HG03159 (cell line): ENCODE measurements at regions not wholly inside any gene's neighbourhood (a gene's known extent, or its start where the extent isn't known, plus 50 kb on each side); places are given as distances from the start of the nearest gene placed in this dataset.
"Not testable (repeated sequence)": the region's sequence is repeated elsewhere in the genome, so short reads cannot be mapped to it uniquely, and the experiment has no call there.

Experiments used
- ATAC-seq: cut with Tn5 transposase; IDR thresholded peaks from one replicate; pipeline ENCODE4 v1.9.1; 2021; ENCODE audit warnings: mild to moderate bottlenecking, moderate library complexity; ENCODE audit not compliant: unreplicated experiment

- ATAC-seq: no peak
Measured at GRCh38 chr19:28578786-28579505, 634.0 kb downstream of the UQCRFS1 start.

- ATAC-seq: no peak
Measured at GRCh38 chr19:28578208-28578607, 634.7 kb downstream of the UQCRFS1 start.

- no peak for ATAC-seq
Measured at GRCh38 chr19:28577666-28578065, 635.3 kb downstream of the UQCRFS1 start.

GRCh38 chr19:28577233-28577632, 635.7 kb downstream of the UQCRFS1 start:
- no peak for ATAC-seq

- ATAC-seq: no peak
Measured at GRCh38 chr19:28575816-28576215, 637.1 kb downstream of the UQCRFS1 start.

GRCh38 chr19:28575312-28575711, 637.6 kb downstream of the UQCRFS1 start:
- ATAC-seq: not testable (repeated sequence)

- no peak for ATAC-seq
Measured at GRCh38 chr19:28574212-28574611, 638.7 kb downstream of the UQCRFS1 start.

- no peak for ATAC-seq
Measured at GRCh38 chr19:28569132-28570131, 643.5 kb downstream of the UQCRFS1 start.

GRCh38 chr19:28567834-28568233, 645.1 kb downstream of the UQCRFS1 start:
- ATAC-seq: no peak

GRCh38 chr19:28563964-28564921, 648.7 kb downstream of the UQCRFS1 start:
- no peak for ATAC-seq

- no peak for ATAC-seq
Measured at GRCh38 chr19:28560786-28561185, 652.2 kb downstream of the UQCRFS1 start.

GRCh38 chr19:28558783-28559182, 654.2 kb downstream of the UQCRFS1 start:
- no peak for ATAC-seq

GRCh38 chr19:28556371-28556770, 656.6 kb downstream of the UQCRFS1 start:
- ATAC-seq: no peak

GRCh38 chr19:28555317-28555716, 657.6 kb downstream of the UQCRFS1 start:
- no peak for ATAC-seq

GRCh38 chr19:28554321-28555091, 658.4 kb downstream of the UQCRFS1 start:
- no peak for ATAC-seq

GRCh38 chr19:28553764-28554163, 659.2 kb downstream of the UQCRFS1 start:
- ATAC-seq: no peak

- no peak for ATAC-seq
Measured at GRCh38 chr19:28553005-28553404, 659.9 kb downstream of the UQCRFS1 start.

GRCh38 chr19:28549680-28550277, 663.2 kb downstream of the UQCRFS1 start:
- ATAC-seq: no peak

GRCh38 chr19:28546148-28546685, 666.7 kb downstream of the UQCRFS1 start:
- ATAC-seq: no peak
